ENCODE measurements at regions not wholly inside any gene's neighbourhood (a gene's known extent, or its start where the extent isn't known, plus 50 kb on each side); places are given as distances from the start of the nearest gene placed in this dataset.

- no peak for DNase-seq
These were observed 454.1 kb downstream of the ZNF608 start for GRCh38 chr5:124292322-124292855.

- DNase-seq, result no peak
These were observed 456.7 kb downstream of the ZNF608 start for GRCh38 chr5:124289641-124290311.

GRCh38 chr5:124289130-124289529 lies 457.3 kb downstream of the ZNF608 start:
- no peak for DNase-seq

GRCh38 chr5:124287813-124288212 lies 458.6 kb downstream of the ZNF608 start:
- no peak for DNase-seq

GRCh38 chr5:124285733-124286132 lies 460.7 kb downstream of the ZNF608 start:
- DNase-seq, result no peak

GRCh38 chr5:124285071-124285470 lies 461.4 kb downstream of the ZNF608 start:
- DNase-seq, result no peak

GRCh38 chr5:124283031-124283430 lies 463.4 kb downstream of the ZNF608 start:
- DNase-seq, result no peak

GRCh38 chr5:124280079-124280478 lies 466.4 kb downstream of the ZNF608 start:
- DNase-seq, result no peak

GRCh38 chr5:124279146-124279876 lies 467.1 kb downstream of the ZNF608 start:
- DNase-seq, result no peak

GRCh38 chr5:124278636-124279035 lies 467.8 kb downstream of the ZNF608 start:
- DNase-seq, result no peak

GRCh38 chr5:124277767-124278545 lies 468.5 kb downstream of the ZNF608 start:
- no peak for DNase-seq

- DNase-seq, result no peak
These were observed 470.3 kb downstream of the ZNF608 start for GRCh38 chr5:124276166-124276565.

- no peak for DNase-seq
These were observed 471.5 kb downstream of the ZNF608 start for GRCh38 chr5:124274949-124275348.

GRCh38 chr5:124264499-124264898 lies 481.9 kb downstream of the ZNF608 start:
- DNase-seq, result no peak

GRCh38 chr5:124263680-124264491 lies 482.6 kb downstream of the ZNF608 start:
- no peak for DNase-seq

GRCh38 chr5:124262991-124263571 lies 483.4 kb downstream of the ZNF608 start:
- DNase-seq, result no peak

GRCh38 chr5:124262470-124262869 lies 484.0 kb downstream of the ZNF608 start:
- DNase-seq, result no peak

- DNase-seq, result no peak
These were observed 484.6 kb downstream of the ZNF608 start for GRCh38 chr5:124261848-124262247.

- no peak for DNase-seq
These were observed 485.4 kb downstream of the ZNF608 start for GRCh38 chr5:124260921-124261515.

- DNase-seq, result no peak
These were observed 487.4 kb downstream of the ZNF608 start for GRCh38 chr5:124259017-124259416.

GRCh38 chr5:124257048-124257447 lies 489.4 kb downstream of the ZNF608 start:
- no peak for DNase-seq

Measured in activated CD4-positive, alpha-beta T cell treated with anti-CD3 and anti-CD28 coated beads, Interleukin-2, amount 50 U/mL, for 1 hour (primary cell).